GM23248 (cell line): ENCODE measurements at regions not wholly inside any gene's neighbourhood (a gene's known extent, or its start where the extent isn't known, plus 50 kb on each side); places are given as distances from the start of the nearest gene placed in this dataset.
A peak's percentile ranks its signal among the peaks of the same experiment; 100 is the strongest.

Experiments
- DNase-seq: peaks from one replicate; pipeline ENCODE4 v3.0.0-alpha.2; 2015
- H2AFZ ChIP-seq: fragments of 200-600 bp; sonication (generic); 2 replicates; pipeline ENCODE4 v1.6.1; 2016; ENCODE audit warnings: antibody characterized with exemption
- H3F3A ChIP-seq: fragments of 200-600 bp; sonication (generic); 2 replicates; pipeline ENCODE4 v1.6.1; 2016; ENCODE audit warnings: mild to moderate bottlenecking, antibody characterized with exemption, mixed run types; ENCODE audit not compliant: insufficient read depth
- H3K27ac ChIP-seq: fragments of 200-600 bp; sonication (generic); 2 replicates; pipeline ENCODE4 v1.5.1; 2016; ENCODE audit warnings: mild to moderate bottlenecking
- H3K27me3 ChIP-seq: fragments of 200-600 bp; sonication (generic); replicated peaks from 2 replicates; pipeline ENCODE4 v1.6.1; 2016; ENCODE audit warnings: mild to moderate bottlenecking; ENCODE audit not compliant: insufficient read depth
- H3K36me3 ChIP-seq: fragments of 200-600 bp; sonication (generic); 2 replicates; pipeline ENCODE4 v1.6.1; 2016; ENCODE audit warnings: low read depth, mild to moderate bottlenecking
- H3K4me1 ChIP-seq: fragments of 200-600 bp; sonication (generic); 2 replicates; pipeline ENCODE4 v1.6.1; 2016; ENCODE audit warnings: mild to moderate bottlenecking; ENCODE audit not compliant: insufficient read depth
- H3K4me2 ChIP-seq: fragments of 200-600 bp; sonication (generic); one replicate; pipeline ENCODE4 v1.6.1; 2016; ENCODE audit warnings: mild to moderate bottlenecking; ENCODE audit not compliant: unreplicated experiment
- H3K4me3 ChIP-seq: fragments of 200-600 bp; sonication (generic); 2 replicates; pipeline ENCODE4 v1.5.1; 2016; ENCODE audit warnings: mild to moderate bottlenecking
- H3K79me2 ChIP-seq: fragments of 200-600 bp; sonication (generic); 2 replicates; pipeline ENCODE4 v1.6.1; 2016; ENCODE audit warnings: mild to moderate bottlenecking; ENCODE audit not compliant: insufficient read depth
- H3K9ac ChIP-seq: fragments of 200-600 bp; sonication (generic); 2 replicates; pipeline ENCODE4 v1.6.1; 2016; ENCODE audit warnings: mild to moderate bottlenecking
- H3K9me2 ChIP-seq: fragments of 200-600 bp; sonication (generic); 2 replicates; pipeline ENCODE4 v1.6.1; 2016; ENCODE audit warnings: mixed run types, mild to moderate bottlenecking, moderate library complexity; ENCODE audit not compliant: insufficient read depth
- H3K9me3 ChIP-seq: fragments of 200-600 bp; sonication (generic); one replicate; pipeline ENCODE4 v1.6.1; 2017; ENCODE audit warnings: low read depth
- H4K20me1 ChIP-seq: fragments of 200-600 bp; sonication (generic); 2 replicates; pipeline ENCODE4 v1.6.0; 2016; ENCODE audit not compliant: insufficient read depth
- EZH2 ChIP-seq: fragments of 200-600 bp; sonication (generic); IDR thresholded peaks from 2 replicates; pipeline ENCODE4 v1.6.1; 2018; ENCODE audit warnings: antibody characterized with exemption, mild to moderate bottlenecking; ENCODE audit not compliant: insufficient read depth, poor library complexity, severe bottlenecking
- EZH2phosphoT487 ChIP-seq: fragments of 200-600 bp; sonication (generic); IDR thresholded peaks from 2 replicates; pipeline ENCODE4 v1.6.1; 2018; ENCODE audit warnings: antibody characterized with exemption, moderate library complexity, mild to moderate bottlenecking, low read depth; ENCODE audit not compliant: insufficient read depth
- WGBS, 2 experiments: methylation state at CpG; one replicate each; pipeline ENCODE4 v1.1.6; 2015 to 2017; ENCODE audit warnings: low lambda C conversion rate in 2 of 2, low coverage in 1 of 2; ENCODE audit errors: missing lambda C conversion rate in 2 of 2; 5-methylcytosine and 5-hydroxymethylcytosine counted together
- in situ Hi-C: fragments of 300-500 bp; cut with MboI; formaldehyde crosslinking; loops from 2 replicates; pipeline ENCODE4 v1.15.0; 2020

GRCh38 chr20:18984238-18985200 is 170.9 kb downstream of the SCP2D1 start:
- DNase-seq, result peak; percentile 21
- Histone ChIP-seq H3K9ac (no peak overlapping the region), H3K9me3 (no peaks in the 10 kb centered on the region), H3K79me2 (no peaks in the 10 kb centered on the region), H3K4me1 (no peaks in the 10 kb centered on the region; the same call in 1 of the 2 replicates), H3K4me2 (no peak overlapping the region), H3K9me2 (no peaks in the 10 kb centered on the region), H3K27me3 (no peaks in the 10 kb centered on the region), H2AFZ (no peak overlapping the region), H3K36me3 (no peaks in the 10 kb centered on the region), H4K20me1 (no peaks in the 10 kb centered on the region), H3K27ac (no peak overlapping the region), H3K4me3 (no peak overlapping the region), H3F3A (no peaks in the 10 kb centered on the region)
- in situ Hi-C loops, result no loop called here
- TF ChIP-seq EZH2phosphoT487 (no peak), EZH2 (no peak)
- whole genome bisulfite sequencing, 2 experiments, result 60 to 66% methylated on average over 13 of the region's 13 CpGs

GRCh38 chr20:18985551-18985950 is 172.0 kb downstream of the SCP2D1 start:
- Histone ChIP-seq H2AFZ (no peak overlapping the region), H3K27me3 (no peaks in the 10 kb centered on the region), H4K20me1 (no peaks in the 10 kb centered on the region), H3K9me2 (no peaks in the 10 kb centered on the region), H3F3A (no peaks in the 10 kb centered on the region), H3K4me3 (no peak overlapping the region), H3K9me3 (no peaks in the 10 kb centered on the region), H3K4me1 (no peaks in the 10 kb centered on the region; the same call in 1 of the 2 replicates), H3K79me2 (no peaks in the 10 kb centered on the region), H3K4me2 (no peak overlapping the region), H3K9ac (no peak overlapping the region), H3K36me3 (no peaks in the 10 kb centered on the region), H3K27ac (no peak overlapping the region)
- WGBS, 2 experiments, result 56 to 70% methylated on average over 5 of the region's 5 CpGs
- DNase-seq, result no peak
- in situ Hi-C loops, result no loop called here
- TF ChIP-seq EZH2phosphoT487 (no peak), EZH2 (no peak)

- DNase-seq, result peak; percentile 57
- H3K9me3 ChIP-seq, result no peaks in the 10 kb centered on the region
- H3K79me2 ChIP-seq, result no peaks in the 10 kb centered on the region
- no peaks in the 10 kb centered on the region; the same call in 1 of the 2 replicates for H3K4me1 ChIP-seq
- no peak overlapping the region for H3K4me2 ChIP-seq
- no peaks in the 10 kb centered on the region for H4K20me1 ChIP-seq
- H3K4me3 ChIP-seq, result no peak overlapping the region
- no peaks in the 10 kb centered on the region for H3F3A ChIP-seq
- H3K9ac ChIP-seq, result no peak overlapping the region
- 31 to 38% methylated on average over 7 of the region's 7 CpGs for WGBS, 2 experiments
- no peaks in the 10 kb centered on the region for H3K27me3 ChIP-seq
- no peak overlapping the region for H3K27ac ChIP-seq
- TF ChIP-seq EZH2 (no peak), EZH2phosphoT487 (no peak)
- in situ Hi-C loops, result no loop called here
- no peaks in the 10 kb centered on the region for H3K36me3 ChIP-seq
- no peaks in the 10 kb centered on the region for H3K9me2 ChIP-seq
- peak overlapping the region; percentile 32; the same call in 1 of the 2 replicates for H2AFZ ChIP-seq
Measured at GRCh38 chr20:18986146-18986830, 172.7 kb downstream of the SCP2D1 start.

- H3K27me3 ChIP-seq, result no peaks in the 10 kb centered on the region
- H3K9ac ChIP-seq, result no peak overlapping the region
- no peak for DNase-seq
- H2AFZ ChIP-seq, result no peak overlapping the region
- no peak overlapping the region for H3K4me3 ChIP-seq
- no peak for TF ChIP-seq EZH2
- TF ChIP-seq EZH2phosphoT487, result no peak
- no peaks in the 10 kb centered on the region for H4K20me1 ChIP-seq
- H3F3A ChIP-seq, result no peaks in the 10 kb centered on the region
- H3K4me1 ChIP-seq, result no peaks in the 10 kb centered on the region; the same call in 1 of the 2 replicates
- WGBS, 2 experiments, result 74 to 75% methylated on average over 9 of the region's 9 CpGs
- in situ Hi-C loops, result no loop called here
- H3K9me2 ChIP-seq, result no peaks in the 10 kb centered on the region
- H3K4me2 ChIP-seq, result no peak overlapping the region
- no peaks in the 10 kb centered on the region for H3K36me3 ChIP-seq
- H3K27ac ChIP-seq, result no peak overlapping the region
- no peaks in the 10 kb centered on the region for H3K9me3 ChIP-seq
- no peaks in the 10 kb centered on the region for H3K79me2 ChIP-seq
Measured at GRCh38 chr20:18986895-18987580, 173.5 kb downstream of the SCP2D1 start.
